ENCODE measurements at regions not wholly inside any gene's neighbourhood (a gene's known extent, or its start where the extent isn't known, plus 50 kb on each side); places are given as distances from the start of the nearest gene placed in this dataset.
A peak's percentile ranks its signal among the peaks of the same experiment; 100 is the strongest.

GRCh38 chr2:105517814-105518705 lies 119.2 kb upstream of the FHL2 start:
- Histone ChIP-seq H2BK5ac (ENCODE audit: low read depth, low read length) (no peak overlapping the region), H2BK15ac (ENCODE audit: low read length) (no peak overlapping the region), H4K8ac (ENCODE audit: extremely low read depth, insufficient read depth, low read length) (no peak overlapping the region; the same call in 1 of the 2 replicates), H2BK20ac (ENCODE audit: low read length) (no peak overlapping the region), H3K4me2 (ENCODE audit: insufficient read depth in 1 of 2, low read depth in 2 of 2, low read length in 2 of 2) (no peak overlapping the region), H3K23me2 (ENCODE audit: low read depth, low read length) (no peaks in the 10 kb centered on the region), H4K20me1 (replicated peaks in 1 of 2; ENCODE audit: control insufficient read depth in 1 of 2, insufficient read depth in 2 of 2, low read length in 2 of 2) (no peaks in the 10 kb centered on the region), H3K27me3 (replicated peaks in 1 of 4; ENCODE audit: control insufficient read depth in 3 of 4, extremely low read depth in 1 of 4, insufficient read depth in 3 of 4, low read length in 3 of 4) (no peaks in the 10 kb centered on the region), H2AFZ (ENCODE audit: low read length) (0 out of 2 replicates have a peak overlapping the region, but pooled peaks have one; percentile 11), H3K18ac (ENCODE audit: extremely low read depth, low read length) (no peak overlapping the region), H2AK5ac (ENCODE audit: low read depth, low read length) (no peak overlapping the region), H2BK12ac (ENCODE audit: low read depth, low read length) (no peak overlapping the region), H3K4me3 (ENCODE audit: extremely low read depth in 1 of 4, insufficient read depth in 2 of 4, low read depth in 3 of 4, low read length in 4 of 4) (no peak overlapping the region), H3K14ac (ENCODE audit: insufficient read length) (no peak overlapping the region), H4K91ac (replicated peaks; ENCODE audit: insufficient read length, low read length) (no peak overlapping the region), H3K9ac (replicated peaks in 1 of 4; ENCODE audit: extremely low read depth in 1 of 4, low read depth in 3 of 4, low read length in 3 of 4) (no peak overlapping the region), H3K27ac (ENCODE audit: low read depth, low read length) (no peak overlapping the region), H3K79me2 (ENCODE audit: control insufficient read depth in 1 of 2, insufficient read depth in 2 of 2, low read length in 2 of 2) (no peaks in the 10 kb centered on the region), H3K23ac (ENCODE audit: insufficient read length) (no peak overlapping the region), H3K9me3 (ENCODE audit: insufficient read depth in 2 of 2, low read depth in 1 of 2, low read length in 1 of 2) (no peaks in the 10 kb centered on the region), H3K56ac (replicated peaks; ENCODE audit: insufficient read length, low read depth, low read length) (no peak overlapping the region), H4K5ac (ENCODE audit: insufficient read length, low read depth, low read length) (no peak overlapping the region), H3K4ac (replicated peaks; ENCODE audit: insufficient read length, low read depth, low read length) (no peak overlapping the region), H3K36me3 (ENCODE audit: control insufficient read depth in 2 of 4, insufficient read depth in 4 of 4, low read length in 3 of 4) (no peaks in the 10 kb centered on the region), H2BK120ac (replicated peaks; ENCODE audit: low read depth, low read length) (no peak overlapping the region), H3K79me1 (ENCODE audit: low read depth, low read length) (no peaks in the 10 kb centered on the region), H3K4me1 (replicated peaks in 1 of 4; ENCODE audit: control insufficient read depth in 3 of 4, insufficient read depth in 4 of 4, low read length in 3 of 4) (no peaks in the 10 kb centered on the region)
- ChIA-PET POLR2A (ENCODE audit: partially characterized antibody) (interaction anchor here (0.7 to 1.2 kb wide), 2 partner anchors 121 to 167 kb away, joined by 3 read pairs; no protein-coding TSS in a partner anchor), CTCF (ENCODE audit: partially characterized antibody) (interaction anchor here (0.6 to 11.2 kb wide), 11 partner anchors 9 to 456 kb away, joined by 3 to 122 read pairs (median 8); partner anchors contain the start of gene FHL2)
- DNase-seq (ENCODE audit: low read depth in 1 of 2, low spot score in 2 of 2) (no peak), FAIRE-seq (no peak)
- no peak for TF ChIP-seq SRF (IDR thresholded peaks at IDR 0.05; ENCODE audit: low read depth, low read length)
- WGBS, 2 experiments (ENCODE audit: extremely low coverage in 1 of 2, insufficient coverage in 1 of 2, insufficient read length in 1 of 2, insufficient replicate concordance in 2 of 2, low coverage in 1 of 2, low lambda C conversion rate in 2 of 2, missing lambda C conversion rate in 1 of 2): 88% methylated on average over 8 of the region's 8 CpGs; no CpG with 5 or more reads in 1 of the 2 experiments
